Upper lobe of right lung (tissue), 1 donor: ENCODE measurements at regions not wholly inside any gene's neighbourhood (a gene's known extent, or its start where the extent isn't known, plus 50 kb on each side); places are given as distances from the start of the nearest gene placed in this dataset.

Experiments
- ATAC-seq: fragments of 200-7000 bp; cut with Tn5 transposase; one replicate; pipeline ENCODE4 v1.9.1; 2020; ENCODE audit warnings: mild to moderate bottlenecking, moderate library complexity
- DNase-seq: peaks from one replicate; pipeline ENCODE4 v3.0.0-alpha.2; 2020
- H3K27ac ChIP-seq: fragments of 200-600 bp; one replicate; pipeline ENCODE4 v1.8.0; 2022
- H3K27me3 ChIP-seq: fragments of 200-600 bp; one replicate; pipeline ENCODE4 v1.8.0; 2022; ENCODE audit warnings: mild to moderate bottlenecking
- H3K36me3 ChIP-seq: fragments of 200-600 bp; one replicate; pipeline ENCODE4 v1.8.0; 2022
- H3K4me1 ChIP-seq: fragments of 200-600 bp; one replicate; pipeline ENCODE4 v1.8.0; 2022
- H3K4me3 ChIP-seq: fragments of 200-600 bp; one replicate; pipeline ENCODE4 v1.8.0; 2022; ENCODE audit warnings: mild to moderate bottlenecking
- H3K9me3 ChIP-seq: fragments of 200-600 bp; one replicate; pipeline ENCODE4 v1.8.0; 2022
- intact Hi-C: fragments of 100-400 bp; cut with DNase I; formaldehyde crosslinking; loops from one replicate; pipeline ENCODE4 v1.11.0; 2022
- TF ChIP-seq, protein P1 (sequence below): fragments of 200-600 bp; IDR thresholded peaks from one replicate; pipeline ENCODE4 v1.8.0; 2022; ENCODE audit warnings: antibody characterized with exemption
- donor health status: DM: no; HTN: yes; CAD: no; lungs with severe emphysema.

DNA sequence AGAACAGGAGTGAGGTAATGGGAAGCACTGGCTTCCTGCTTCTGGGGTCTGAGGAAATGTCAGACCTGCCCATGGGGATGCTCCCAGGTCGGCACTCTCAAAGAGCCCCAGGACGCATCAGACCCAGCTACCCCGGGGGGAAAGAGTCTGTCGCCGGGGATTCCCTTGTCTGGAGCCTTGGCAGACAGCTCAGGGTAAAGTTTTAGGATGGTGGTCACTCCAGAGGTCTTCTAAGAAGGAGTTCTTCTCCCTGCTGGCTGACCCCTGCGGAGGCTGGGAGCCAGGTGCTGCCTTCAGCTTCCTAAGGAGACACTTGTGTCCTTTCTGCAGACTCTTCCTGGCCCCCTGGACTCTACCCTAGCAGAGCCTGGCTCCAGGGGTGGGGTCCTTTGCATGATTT lies 61.9 kb upstream of the PSEN2 start:
- DNase-seq (no peak), ATAC-seq (no peak)
- no peaks in the 10 kb centered on the region for H3K4me1 ChIP-seq
- no peaks in the 10 kb centered on the region for H3K9me3 ChIP-seq
- H3K36me3 ChIP-seq, result no peaks in the 10 kb centered on the region
- H3K27ac ChIP-seq, result no peak overlapping the region
- no peaks in the 10 kb centered on the region for H3K27me3 ChIP-seq
- H3K4me3 ChIP-seq, result no peak overlapping the region
- TF ChIP-seq, protein P1, sequence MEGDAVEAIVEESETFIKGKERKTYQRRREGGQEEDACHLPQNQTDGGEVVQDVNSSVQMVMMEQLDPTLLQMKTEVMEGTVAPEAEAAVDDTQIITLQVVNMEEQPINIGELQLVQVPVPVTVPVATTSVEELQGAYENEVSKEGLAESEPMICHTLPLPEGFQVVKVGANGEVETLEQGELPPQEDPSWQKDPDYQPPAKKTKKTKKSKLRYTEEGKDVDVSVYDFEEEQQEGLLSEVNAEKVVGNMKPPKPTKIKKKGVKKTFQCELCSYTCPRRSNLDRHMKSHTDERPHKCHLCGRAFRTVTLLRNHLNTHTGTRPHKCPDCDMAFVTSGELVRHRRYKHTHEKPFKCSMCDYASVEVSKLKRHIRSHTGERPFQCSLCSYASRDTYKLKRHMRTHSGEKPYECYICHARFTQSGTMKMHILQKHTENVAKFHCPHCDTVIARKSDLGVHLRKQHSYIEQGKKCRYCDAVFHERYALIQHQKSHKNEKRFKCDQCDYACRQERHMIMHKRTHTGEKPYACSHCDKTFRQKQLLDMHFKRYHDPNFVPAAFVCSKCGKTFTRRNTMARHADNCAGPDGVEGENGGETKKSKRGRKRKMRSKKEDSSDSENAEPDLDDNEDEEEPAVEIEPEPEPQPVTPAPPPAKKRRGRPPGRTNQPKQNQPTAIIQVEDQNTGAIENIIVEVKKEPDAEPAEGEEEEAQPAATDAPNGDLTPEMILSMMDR, result no peak
- intact Hi-C loops, result no loop called here

DNA sequence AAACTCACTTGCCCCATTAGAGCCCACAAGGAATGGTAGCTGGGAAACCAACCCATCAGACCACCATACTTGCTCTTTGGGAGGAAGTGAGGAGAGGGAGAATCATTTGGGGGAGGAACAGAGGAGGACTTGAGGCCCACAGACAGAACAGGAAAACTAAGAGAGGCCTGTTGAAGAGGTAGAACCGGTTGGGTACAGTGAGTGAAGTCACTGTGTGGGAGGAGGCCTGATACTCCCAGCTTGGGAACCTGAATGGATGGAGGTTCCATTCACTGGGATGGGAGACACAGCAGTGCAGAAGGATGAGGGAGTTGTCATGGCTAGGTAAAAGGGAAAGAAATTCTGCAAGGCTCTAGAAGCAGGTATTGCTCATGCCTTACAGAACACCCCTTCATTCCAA lies 63.4 kb upstream of the PSEN2 start:
- no peak overlapping the region for H3K27ac ChIP-seq
- no peaks in the 10 kb centered on the region for H3K36me3 ChIP-seq
- no peaks in the 10 kb centered on the region for H3K9me3 ChIP-seq
- H3K4me1 ChIP-seq, result no peaks in the 10 kb centered on the region
- H3K4me3 ChIP-seq, result no peak overlapping the region
- ATAC-seq (no peak), DNase-seq (no peak)
- intact Hi-C loops, result no loop called here
- TF ChIP-seq, protein P1, result no peak
- no peaks in the 10 kb centered on the region for H3K27me3 ChIP-seq

DNA sequence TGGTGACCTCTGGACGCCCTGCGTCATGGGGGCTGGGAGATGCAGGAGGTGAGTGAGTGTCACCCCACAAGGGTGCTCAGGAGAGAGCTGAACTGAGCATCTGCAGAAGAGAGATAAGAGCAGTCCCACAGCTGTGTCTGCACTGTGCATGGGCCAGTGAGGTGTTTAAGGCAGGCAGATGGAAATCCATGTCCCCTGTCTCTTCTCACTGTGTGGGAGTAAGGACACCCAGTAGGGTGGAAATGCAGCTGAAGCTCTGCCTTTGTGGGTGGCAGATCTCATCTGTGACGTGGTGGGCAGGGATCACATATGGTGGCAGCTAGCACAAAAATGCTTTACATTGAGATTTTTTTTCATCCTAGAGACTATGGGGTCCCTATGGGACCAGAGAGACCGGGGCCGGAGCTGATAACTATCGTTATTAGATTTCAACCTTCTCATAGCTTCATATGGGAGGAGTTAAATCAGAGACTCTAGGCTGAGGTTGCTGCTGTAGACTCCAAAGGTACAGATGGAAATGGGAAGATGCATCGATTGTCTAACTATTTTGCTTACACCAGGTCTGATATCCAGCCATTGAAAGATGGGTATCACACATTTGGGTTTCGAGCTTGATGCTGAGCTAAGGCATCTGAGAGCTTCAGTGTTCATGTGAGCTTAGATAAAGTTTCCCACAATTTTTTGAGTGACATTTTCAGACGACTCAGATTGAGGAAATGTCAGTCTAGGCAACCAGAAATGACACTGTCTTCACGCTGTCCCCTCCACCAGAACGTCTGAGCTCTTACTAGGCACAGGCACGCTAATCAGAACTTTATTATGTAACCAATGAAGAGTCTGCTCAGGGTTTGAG lies 65.3 kb upstream of the PSEN2 start:
- no peak overlapping the region for H3K4me3 ChIP-seq
- no peak overlapping the region for H3K27ac ChIP-seq
- ATAC-seq (no peak), DNase-seq (no peak)
- no peaks in the 10 kb centered on the region for H3K36me3 ChIP-seq
- H3K27me3 ChIP-seq, result no peaks in the 10 kb centered on the region
- intact Hi-C loops, result no loop called here
- H3K4me1 ChIP-seq, result peaks cover 4% of the 10 kb centered on the region
- H3K9me3 ChIP-seq, result no peaks in the 10 kb centered on the region
- TF ChIP-seq, protein P1, result no peak

DNA sequence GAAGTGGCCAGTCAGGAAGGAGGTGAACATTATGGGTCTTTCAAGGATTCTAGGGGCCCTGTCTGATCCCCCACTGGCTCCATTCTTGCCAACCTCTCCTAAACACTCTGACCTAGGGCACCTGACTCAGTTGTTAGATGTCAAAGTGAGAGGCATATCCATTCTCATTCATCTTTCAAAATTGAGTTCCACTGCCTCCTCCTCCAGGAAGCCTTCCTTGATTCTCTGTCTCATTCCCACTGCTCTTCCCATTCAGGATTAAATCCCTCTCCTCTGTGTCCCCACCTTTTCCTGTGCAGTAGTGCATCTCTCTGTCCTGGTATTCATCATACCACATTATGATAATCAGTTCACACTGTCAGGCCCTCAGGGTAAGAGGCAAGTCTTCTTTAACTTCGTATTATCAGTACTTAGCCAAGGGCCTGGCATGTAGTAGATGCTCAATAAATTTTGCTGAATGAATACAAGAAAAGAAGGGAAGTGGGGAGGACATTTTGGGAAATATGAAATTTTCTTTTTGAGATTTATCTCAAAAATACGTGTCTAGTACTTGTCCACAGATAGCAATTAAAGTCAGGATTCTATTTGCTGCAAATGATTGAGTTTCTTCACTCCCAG lies 61.8 kb upstream of the ITPKB start:
- H3K9me3 ChIP-seq, result no peaks in the 10 kb centered on the region
- intact Hi-C loops, result no loop called here
- no peaks in the 10 kb centered on the region for H3K36me3 ChIP-seq
- TF ChIP-seq, protein P1, result no peak
- DNase-seq (no peak), ATAC-seq (no peak)
- peaks cover 4% of the 10 kb centered on the region for H3K4me1 ChIP-seq
- no peak overlapping the region for H3K4me3 ChIP-seq
- H3K27me3 ChIP-seq, result no peaks in the 10 kb centered on the region
- H3K27ac ChIP-seq, result no peak overlapping the region

DNA sequence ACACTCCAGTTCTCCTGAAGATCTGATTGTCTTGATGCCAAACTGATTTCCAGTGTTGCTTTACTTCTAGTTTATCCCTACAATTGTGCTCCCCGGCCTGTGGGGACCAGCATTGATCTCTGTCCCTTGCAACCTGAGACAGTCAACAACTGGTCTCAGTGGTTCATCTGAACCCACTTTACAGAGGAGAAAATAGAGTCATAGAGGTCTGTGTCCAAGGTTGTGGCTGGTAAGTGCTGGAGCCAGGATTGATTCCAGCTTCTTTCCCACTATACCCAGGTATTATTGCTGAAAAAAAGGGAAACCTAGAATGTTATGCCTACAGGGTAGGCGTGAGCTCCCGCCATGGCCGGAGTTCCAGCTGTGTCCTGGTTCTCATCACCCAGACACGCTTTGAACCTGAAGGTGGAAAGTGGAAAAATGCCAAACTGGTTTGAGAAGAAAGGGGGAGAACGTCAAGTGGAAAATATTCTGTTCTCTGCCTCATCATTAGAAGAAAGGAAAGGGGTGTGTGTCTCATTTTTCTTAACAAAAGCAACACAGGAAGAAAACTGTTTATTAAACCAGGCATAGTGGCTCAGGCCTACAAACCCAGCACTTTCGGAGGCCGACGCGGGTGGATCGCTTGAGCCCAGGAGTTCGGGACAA lies 60.7 kb upstream of the ITPKB start:
- Histone ChIP-seq H3K36me3 (no peaks in the 10 kb centered on the region), H3K4me3 (no peak overlapping the region), H3K27me3 (no peaks in the 10 kb centered on the region), H3K4me1 (peaks cover 4% of the 10 kb centered on the region), H3K27ac (peak overlapping the region; percentile 49), H3K9me3 (no peaks in the 10 kb centered on the region)
- TF ChIP-seq, protein P1, result no peak
- ATAC-seq (no peak), DNase-seq (no peak)
- intact Hi-C loops, result no loop called here
